IMR-90 (cell line): ENCODE measurements at regions not wholly inside any gene's neighbourhood (a gene's known extent, or its start where the extent isn't known, plus 50 kb on each side); places are given as distances from the start of the nearest gene placed in this dataset.
A peak's percentile ranks its signal among the peaks of the same experiment; 100 is the strongest.

ENCODE experiments used
- ATAC-seq: fragments of 200-7000 bp; cut with Tn5 transposase; 2 replicates; pipeline ENCODE4 v1.9.1; 2020; ENCODE audit warnings: low read depth, mild to moderate bottlenecking, moderate library complexity
- BruUV-seq: library from RNA; stranded (reverse); fragments of 400-500 nt; replicated peaks from 2 replicates; lab custom pipeline; 2021; lab: Mats Ljungman, UMichigan
- CTCF ChIA-PET: fragments of 300-600 bp; formaldehyde crosslinking; extraction: SDS; loops from one replicate; lab custom pipeline; 2021; ENCODE audit warnings: antibody characterized with exemption; lab: Yijun Ruan, JAX
- POLR2A ChIA-PET: fragments of 300-600 bp; sonication (Branson Sonifier 250); formaldehyde crosslinking; loops from one replicate; lab custom pipeline; 2022; ENCODE audit warnings: antibody characterized with exemption; ENCODE audit not compliant: unreplicated experiment; lab: Charles Lee
- DNase-seq: peaks from one replicate; pipeline ENCODE4 v3.0.0; 2013
- H2AFZ ChIP-seq: replicated peaks from 2 replicates; pipeline ENCODE3; 2013; ENCODE audit warnings: low read length, mild to moderate bottlenecking; ENCODE audit not compliant: poor library complexity
- H2AK5ac ChIP-seq: 2 replicates; pipeline ENCODE4 v1.6.1; 2013; ENCODE audit warnings: low read depth, low read length, inconsistent platforms
- H2AK9ac ChIP-seq: replicated peaks from 2 replicates; pipeline ENCODE3; 2013; ENCODE audit warnings: mild to moderate bottlenecking, low read depth, low read length, moderate library complexity; ENCODE audit not compliant: poor library complexity
- H2BK120ac ChIP-seq: 2 replicates; pipeline ENCODE4 v1.6.1; 2013; ENCODE audit warnings: low read depth, low read length, inconsistent platforms
- H2BK15ac ChIP-seq: 3 replicates; pipeline ENCODE4 v1.6.1; 2013; ENCODE audit warnings: low read depth, low read length, inconsistent platforms
- H2BK20ac ChIP-seq: 2 replicates; pipeline ENCODE4 v1.6.1; 2013; ENCODE audit warnings: low read depth, mild to moderate bottlenecking, inconsistent platforms, low read length, moderate library complexity
- H2BK5ac ChIP-seq: 2 replicates; pipeline ENCODE4 v1.6.1; 2013; ENCODE audit warnings: mild to moderate bottlenecking, low read depth, low read length, inconsistent platforms; ENCODE audit not compliant: poor library complexity, severe bottlenecking
- H3K14ac ChIP-seq: replicated peaks from 2 replicates; pipeline ENCODE4 v1.6.1; 2013; ENCODE audit warnings: low read depth, low read length, inconsistent platforms
- H3K18ac ChIP-seq: 2 replicates; pipeline ENCODE4 v1.6.1; 2013; ENCODE audit warnings: low read depth, low read length, control low read depth
- H3K23ac ChIP-seq: 2 replicates; pipeline ENCODE4 v1.6.1; 2013; ENCODE audit warnings: low read depth, low read length, inconsistent platforms
- H3K27ac ChIP-seq: 2 replicates; pipeline ENCODE4 v1.5.1; 2013; ENCODE audit warnings: mild to moderate bottlenecking, control low read depth, low read length; ENCODE audit not compliant: insufficient read depth
- H3K27me3 ChIP-seq: 2 replicates; pipeline ENCODE4 v1.6.1; 2013; ENCODE audit warnings: low read length; ENCODE audit not compliant: control insufficient read depth, insufficient read depth
- H3K36me3 ChIP-seq: 2 replicates; pipeline ENCODE4 v1.6.1; 2013; ENCODE audit warnings: low read length, mixed read lengths; ENCODE audit not compliant: control insufficient read depth, insufficient read depth
- H3K4ac ChIP-seq: 2 replicates; pipeline ENCODE4 v1.6.1; 2013; ENCODE audit warnings: low read depth, low read length, inconsistent platforms
- H3K4me1 ChIP-seq: 2 replicates; pipeline ENCODE4 v1.6.1; 2013; ENCODE audit warnings: low read length, mixed read lengths; ENCODE audit not compliant: control insufficient read depth, insufficient read depth
- H3K4me2 ChIP-seq: 2 replicates; pipeline ENCODE4 v1.6.1; 2013; ENCODE audit warnings: low read depth, mild to moderate bottlenecking, control low read depth, low read length, moderate library complexity
- H3K4me3 ChIP-seq: 2 replicates; pipeline ENCODE4 v1.5.1; 2013; ENCODE audit warnings: low read depth, mild to moderate bottlenecking, control low read depth, low read length, moderate library complexity; ENCODE audit not compliant: insufficient read depth
- H3K56ac ChIP-seq: 2 replicates; pipeline ENCODE4 v1.6.1; 2013; ENCODE audit warnings: low read length, inconsistent platforms; ENCODE audit not compliant: insufficient read depth; ENCODE audit errors: extremely low read depth
- H3K79me1 ChIP-seq, 2 experiments: 2 replicates each; pipeline ENCODE4 v1.6.1; 2013; ENCODE audit warnings: low read length in 2 of 2, inconsistent platforms in 1 of 2, low read depth in 1 of 2
- H3K9ac ChIP-seq: 2 replicates; pipeline ENCODE4 v1.6.1; 2013; ENCODE audit warnings: low read depth, low read length, control low read depth
- H3K9me1 ChIP-seq: 2 replicates; pipeline ENCODE4 v1.6.1; 2013; ENCODE audit warnings: low read length, inconsistent platforms; ENCODE audit not compliant: insufficient read depth
- H3K9me3 ChIP-seq: 2 replicates; pipeline ENCODE4 v1.6.1; 2013; ENCODE audit warnings: low read length; ENCODE audit not compliant: control insufficient read depth, insufficient read depth
- H4K20me1 ChIP-seq: 2 replicates; pipeline ENCODE4 v1.6.1; 2013; ENCODE audit warnings: low read length, inconsistent platforms; ENCODE audit not compliant: insufficient read depth
- H4K5ac ChIP-seq: 2 replicates; pipeline ENCODE4 v1.6.1; 2013; ENCODE audit warnings: mild to moderate bottlenecking, low read depth, low read length, control low read depth
- H4K8ac ChIP-seq, 2 experiments: 2 replicates each; pipeline ENCODE4 v1.6.1; 2013; ENCODE audit warnings: low read depth in 2 of 2, low read length in 2 of 2, control low read depth in 1 of 2, inconsistent platforms in 1 of 2
- H4K91ac ChIP-seq: 2 replicates; pipeline ENCODE4 v1.6.1; 2013; ENCODE audit warnings: low read depth, low read length, inconsistent platforms; ENCODE audit not compliant: insufficient read depth
- CEBPB ChIP-seq: IDR thresholded peaks from 2 replicates; pipeline ENCODE4 v1.6.1; 2012; ENCODE audit warnings: low read depth, low read length, improper control_type of control experiment
- RCOR1 ChIP-seq: IDR thresholded peaks from 2 replicates; pipeline ENCODE4 v1.6.1; 2012; ENCODE audit warnings: mild to moderate bottlenecking, low read length, improper control_type of control experiment; ENCODE audit not compliant: insufficient replicate concordance
- WGBS, 2 experiments: methylation state at CpG; one replicate each; pipeline versions ENCODE4 v1.1.5 to v1.1.7; 2013; ENCODE audit warnings: missing lambda C conversion rate in 2 of 2; ENCODE audit not compliant: insufficient read length in 1 of 2; ENCODE audit errors: extremely low coverage in 2 of 2; 5-methylcytosine and 5-hydroxymethylcytosine counted together
- dilution Hi-C: fragments of 300-500 bp; cut with HindIII; formaldehyde crosslinking; loops from one replicate; pipeline ENCODE4 v1.14.3; 2018; ENCODE audit warnings: low sequenced_read_pairs; ENCODE audit not compliant: unreplicated experiment
- in situ Hi-C: fragments of 300-500 bp; cut with MboI; formaldehyde crosslinking; loops from 3 replicates; pipeline ENCODE4 v1.14.3; 2019; ENCODE audit warnings: low sequenced_read_pairs, inconsistent platforms, mixed read lengths
- intact Hi-C: fragments of 100-400 bp; cut with micrococcal nuclease; formaldehyde crosslinking; loops from 2 replicates; pipeline ENCODE4 v1.10.0; 2022

DNA sequence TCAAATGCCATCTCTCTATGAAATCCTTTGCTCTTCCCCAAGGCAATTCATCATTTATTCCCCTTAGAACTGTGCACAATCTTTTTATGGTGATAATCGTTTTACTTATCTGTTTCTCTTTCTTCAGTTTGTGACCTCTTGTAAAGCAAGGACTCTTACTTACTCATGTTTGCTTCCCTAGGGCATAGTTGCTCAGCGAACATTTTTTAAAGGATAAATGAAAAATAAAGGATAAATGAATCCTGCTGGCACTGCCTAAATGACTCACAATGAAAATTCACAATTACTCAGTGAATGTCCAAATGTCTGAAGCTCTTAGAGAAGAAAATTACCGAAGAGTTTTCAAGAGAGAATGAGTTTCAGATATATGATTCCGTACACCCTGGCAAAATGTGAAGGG lies 671.7 kb downstream of the CDH11 start:
- Histone ChIP-seq H3K23ac (no peak overlapping the region), H2BK20ac (no peak overlapping the region), H3K36me3 (no peaks in the 10 kb centered on the region), H3K79me1 (no peaks in the 10 kb centered on the region), H2AFZ (no peak overlapping the region), H2BK5ac (no peak overlapping the region), H3K9ac (no peak overlapping the region), H3K56ac (no peak overlapping the region), H3K4ac (no peak overlapping the region), H4K8ac (no peak overlapping the region), H3K4me1 (no peaks in the 10 kb centered on the region; the same call in 1 of the 2 replicates), H3K9me3 (no peaks in the 10 kb centered on the region), H4K20me1 (no peaks in the 10 kb centered on the region), H3K4me2 (no peak overlapping the region; the same call in 1 of the 2 replicates), H4K5ac (peak overlapping the region; percentile 7; the same call in 1 of the 2 replicates), H3K14ac (no peak overlapping the region), H3K27me3 (no peaks in the 10 kb centered on the region), H2BK120ac (no peak overlapping the region), H2AK9ac (no peak overlapping the region), H3K4me3 (no peak overlapping the region), H2AK5ac (no peak overlapping the region), H3K27ac (no peak overlapping the region), H4K91ac (no peak overlapping the region), H3K9me1 (no peaks in the 10 kb centered on the region), H2BK15ac (no peak overlapping the region), H3K18ac (no peak overlapping the region)
- TF ChIP-seq CEBPB (no peak), RCOR1 (no peak)
- dilution Hi-C loops: no loop called here
- POLR2A ChIA-PET: no interaction called here
- DNase-seq: peak; percentile 30
- BruUV-seq: no TSS peak
- intact Hi-C loops: loop anchor here (10.0 kb wide), 2 partner anchors 445 to 1085 kb away; no protein-coding TSS in a partner anchor
- in situ Hi-C loops: loop anchor here (25.0 kb wide), 2 partner anchors 363 to 1088 kb away; no protein-coding TSS in a partner anchor
- no CpG with 5 or more reads among the region's 4 CpGs for WGBS, 2 experiments
- peak; percentile 59 for ATAC-seq
- CTCF ChIA-PET: no interaction called here
